ENCODE measurements at regions not wholly inside any gene's neighbourhood (a gene's known extent, or its start where the extent isn't known, plus 50 kb on each side); places are given as distances from the start of the nearest gene placed in this dataset.

GRCh38 chr10:108051218-108051617 is 886.7 kb upstream of the SORCS1 start:
- intact Hi-C loops (cut with micrococcal nuclease), result no loop called here
- DNase-seq (ENCODE audit: low read depth, low spot score) (no peak), ATAC-seq (no peak)
- Histone ChIP-seq H3K36me3 (ENCODE audit: control insufficient read depth in 1 of 2, insufficient read depth in 2 of 2, low read length in 2 of 2) (no peaks in the 10 kb centered on the region; a peak in 1 of 4 replicates), H3K27me3 (ENCODE audit: insufficient read depth, low read length) (no peaks in the 10 kb centered on the region), H2AFZ (ENCODE audit: low read depth, low read length, poor library complexity, severe bottlenecking) (no peak overlapping the region), H3K9me3 (ENCODE audit: control insufficient read depth in 1 of 2, insufficient read depth in 1 of 2, low read depth in 1 of 2, low read length in 2 of 2) (peaks cover 18 to 36% of the 10 kb centered on the region in 2 experiments; a peak in 2 of 4 replicates), H3K9ac (ENCODE audit: low read length) (no peak overlapping the region), H3K9me2 (ENCODE audit: insufficient read depth) (no peaks in the 10 kb centered on the region), H3K27ac (ENCODE audit: low read depth, low read length) (no peak overlapping the region), H3K4me3 (replicated peaks in 1 of 2; ENCODE audit: low read depth in 1 of 2, low read length in 2 of 2) (no peak overlapping the region), H3K79me2 (ENCODE audit: insufficient read depth, low read length) (no peaks in the 10 kb centered on the region), H3K4me2 (ENCODE audit: low read length) (no peak overlapping the region), H4K20me1 (ENCODE audit: insufficient read depth) (no peaks in the 10 kb centered on the region), H3K4me1 (ENCODE audit: control insufficient read depth in 1 of 2, insufficient read depth in 2 of 2, low read length in 2 of 2) (no peaks in the 10 kb centered on the region)
- no peak for TF ChIP-seq SP1 (IDR thresholded peaks at IDR 0.05; ENCODE audit: low read depth)
- no peak for TF ChIP-seq CEBPB (IDR thresholded peaks at IDR 0.05; ENCODE audit: low read depth)
- no peak for TF ChIP-seq POLR2AphosphoS5 (IDR thresholded peaks at IDR 0.05; ENCODE audit: low read depth, low read length)
- TF ChIP-seq ZNF274 (IDR thresholded peaks at IDR 0.05; ENCODE audit: low read depth, low read length), result no peak
- no peak for TF ChIP-seq ATF3 (IDR thresholded peaks at IDR 0.05)
- no peak for TF ChIP-seq CBX3 (IDR thresholded peaks at IDR 0.05; ENCODE audit: low read depth)
- no peak for TF ChIP-seq POLR2A (IDR thresholded peaks at IDR 0.05; ENCODE audit: borderline replicate concordance, extremely low read depth, insufficient read depth, insufficient read length)
- no peak for TF ChIP-seq ZBTB33 (IDR thresholded peaks at IDR 0.05; ENCODE audit: extremely low read depth, insufficient replicate concordance, low read length)
- TF ChIP-seq RAD21 (IDR thresholded peaks at IDR 0.05; ENCODE audit: low read depth), result no peak
- no peak for TF ChIP-seq REST (IDR thresholded peaks at IDR 0.05; ENCODE audit: low read depth)
- no peak for TF ChIP-seq SRF (IDR thresholded peaks at IDR 0.05; ENCODE audit: low read depth)
- TF ChIP-seq ZFX (IDR thresholded peaks at IDR 0.05), result no peak
- no peak for TF ChIP-seq JUND (IDR thresholded peaks at IDR 0.05)
- no peak for TF ChIP-seq FOSL1 (IDR thresholded peaks at IDR 0.05; ENCODE audit: low read depth)
- no peak for TF ChIP-seq TCF7L2 (IDR thresholded peaks at IDR 0.05; ENCODE audit: borderline replicate concordance, extremely low read depth, insufficient read depth, insufficient read length)
- no peak for TF ChIP-seq CTCF (IDR thresholded peaks at IDR 0.05 in 2 of 3, conservative IDR thresholded peaks at IDR 0.05 in 1 of 3; ENCODE audit: borderline replicate concordance in 1 of 3, insufficient read depth in 1 of 3, low read depth in 2 of 3, low read length in 2 of 3)
- TF ChIP-seq SIN3A (IDR thresholded peaks at IDR 0.05; ENCODE audit: low read depth), result no peak
- TF ChIP-seq EZH2phosphoT487 (IDR thresholded peaks at IDR 0.05; ENCODE audit: borderline replicate concordance), result no peak
- TF ChIP-seq ELF1 (IDR thresholded peaks at IDR 0.05; ENCODE audit: borderline replicate concordance, low read depth), result no peak
- ChIA-PET RAD21 (ENCODE audit: low non-redundant PET in 1 of 2, low total read pairs in 2 of 2, uncharacterized antibody in 2 of 2, unreplicated experiment in 2 of 2) (no interaction called here), CTCF (no interaction called here), POLR2A (no interaction called here)
- no TSS peak for BruUV-seq (replicated peaks)

All from HCT116 (cell line).